Hepatocyte (in vitro differentiated cells): ENCODE measurements at regions not wholly inside any gene's neighbourhood (a gene's known extent, or its start where the extent isn't known, plus 50 kb on each side); places are given as distances from the start of the nearest gene placed in this dataset.

Source experiments
- EZH2 ChIP-seq: fragments of 200-600 bp; sonication (generic); IDR thresholded peaks from 2 replicates; pipeline ENCODE4 v1.6.1; 2016; ENCODE audit warnings: antibody characterized with exemption, mild to moderate bottlenecking, borderline replicate concordance
- EZH2phosphoT487 ChIP-seq: fragments of 200-600 bp; sonication (generic); IDR thresholded peaks from one replicate; pipeline ENCODE4 v1.6.1; 2018; ENCODE audit warnings: antibody characterized with exemption, mild to moderate bottlenecking, low read depth, moderate library complexity; ENCODE audit not compliant: unreplicated experiment, severe bottlenecking
- TF ChIP-seq, protein P1 (sequence below): fragments of 200-600 bp; sonication (generic); IDR thresholded peaks from 2 replicates; pipeline ENCODE4 v1.5.1; 2016; ENCODE audit warnings: antibody characterized with exemption, mild to moderate bottlenecking; ENCODE audit not compliant: poor library complexity

- TF ChIP-seq, protein P1, sequence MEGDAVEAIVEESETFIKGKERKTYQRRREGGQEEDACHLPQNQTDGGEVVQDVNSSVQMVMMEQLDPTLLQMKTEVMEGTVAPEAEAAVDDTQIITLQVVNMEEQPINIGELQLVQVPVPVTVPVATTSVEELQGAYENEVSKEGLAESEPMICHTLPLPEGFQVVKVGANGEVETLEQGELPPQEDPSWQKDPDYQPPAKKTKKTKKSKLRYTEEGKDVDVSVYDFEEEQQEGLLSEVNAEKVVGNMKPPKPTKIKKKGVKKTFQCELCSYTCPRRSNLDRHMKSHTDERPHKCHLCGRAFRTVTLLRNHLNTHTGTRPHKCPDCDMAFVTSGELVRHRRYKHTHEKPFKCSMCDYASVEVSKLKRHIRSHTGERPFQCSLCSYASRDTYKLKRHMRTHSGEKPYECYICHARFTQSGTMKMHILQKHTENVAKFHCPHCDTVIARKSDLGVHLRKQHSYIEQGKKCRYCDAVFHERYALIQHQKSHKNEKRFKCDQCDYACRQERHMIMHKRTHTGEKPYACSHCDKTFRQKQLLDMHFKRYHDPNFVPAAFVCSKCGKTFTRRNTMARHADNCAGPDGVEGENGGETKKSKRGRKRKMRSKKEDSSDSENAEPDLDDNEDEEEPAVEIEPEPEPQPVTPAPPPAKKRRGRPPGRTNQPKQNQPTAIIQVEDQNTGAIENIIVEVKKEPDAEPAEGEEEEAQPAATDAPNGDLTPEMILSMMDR, result no peak
- TF ChIP-seq EZH2phosphoT487 (no peak), EZH2 (no peak)
Measured at GRCh38 chr18:56538746-56539145, 99.6 kb downstream of the TXNL1 start.
